Smooth muscle cell (in vitro differentiated cells): ENCODE measurements at regions not wholly inside any gene's neighbourhood (a gene's known extent, or its start where the extent isn't known, plus 50 kb on each side); places are given as distances from the start of the nearest gene placed in this dataset.

Experiments
- DNase-seq: peaks from one replicate; lab custom pipeline; 2025; ENCODE audit not compliant: unreplicated experiment; lab: John Stamatoyannopoulos, UW
- H2AFZ ChIP-seq: fragments of 200-600 bp; sonication (generic); 2 replicates; pipeline ENCODE4 v1.6.0; 2016; ENCODE audit warnings: antibody characterized with exemption, low read depth, mild to moderate bottlenecking
- H3F3A ChIP-seq: fragments of 200-600 bp; sonication (generic); 2 replicates; pipeline ENCODE4 v1.6.0; 2017; ENCODE audit warnings: antibody characterized with exemption, low read depth
- H3K27ac ChIP-seq: fragments of 200-600 bp; sonication (generic); 2 replicates; pipeline ENCODE4 v1.5.1; 2016; ENCODE audit warnings: low read depth, mild to moderate bottlenecking
- H3K27me3 ChIP-seq: fragments of 200-600 bp; sonication (generic); 2 replicates; pipeline ENCODE4 v1.6.1; 2016; ENCODE audit warnings: low read depth, mild to moderate bottlenecking
- H3K36me3 ChIP-seq: fragments of 200-600 bp; sonication (generic); 2 replicates; pipeline ENCODE4 v1.5.1; 2016; ENCODE audit warnings: low read depth
- H3K4me1 ChIP-seq: fragments of 200-600 bp; sonication (generic); 2 replicates; pipeline ENCODE4 v1.5.1; 2016; ENCODE audit warnings: low read depth
- H3K4me2 ChIP-seq: fragments of 200-600 bp; sonication (generic); 2 replicates; pipeline ENCODE4 v1.6.0; 2016; ENCODE audit warnings: mild to moderate bottlenecking
- H3K4me3 ChIP-seq: fragments of 200-600 bp; sonication (generic); 2 replicates; pipeline ENCODE4 v1.5.1; 2016; ENCODE audit warnings: mild to moderate bottlenecking
- H3K79me2 ChIP-seq: fragments of 200-600 bp; sonication (generic); 2 replicates; pipeline ENCODE4 v1.6.0; 2016; ENCODE audit warnings: low read depth, mild to moderate bottlenecking
- H3K9ac ChIP-seq: fragments of 200-600 bp; sonication (generic); 2 replicates; pipeline ENCODE4 v1.6.0; 2016; ENCODE audit warnings: low read depth
- H3K9me3 ChIP-seq: fragments of 200-600 bp; sonication (generic); replicated peaks from 2 replicates; pipeline ENCODE4 v1.5.1; 2016; ENCODE audit warnings: low read depth
- H4K20me1 ChIP-seq: fragments of 200-600 bp; sonication (generic); 2 replicates; pipeline ENCODE4 v1.6.0; 2016; ENCODE audit warnings: low read depth
- CTCF ChIP-seq: fragments of 200-600 bp; sonication (generic); IDR thresholded peaks from 2 replicates; pipeline ENCODE4 v1.5.1; 2017; ENCODE audit warnings: borderline replicate concordance, mild to moderate bottlenecking, antibody characterized with exemption; ENCODE audit not compliant: insufficient read depth, poor library complexity, severe bottlenecking
- WGBS: methylation state at CpG from one replicate; pipeline ENCODE4 v1.1.7; 2016; ENCODE audit warnings: low lambda C conversion rate; 5-methylcytosine and 5-hydroxymethylcytosine counted together

DNA sequence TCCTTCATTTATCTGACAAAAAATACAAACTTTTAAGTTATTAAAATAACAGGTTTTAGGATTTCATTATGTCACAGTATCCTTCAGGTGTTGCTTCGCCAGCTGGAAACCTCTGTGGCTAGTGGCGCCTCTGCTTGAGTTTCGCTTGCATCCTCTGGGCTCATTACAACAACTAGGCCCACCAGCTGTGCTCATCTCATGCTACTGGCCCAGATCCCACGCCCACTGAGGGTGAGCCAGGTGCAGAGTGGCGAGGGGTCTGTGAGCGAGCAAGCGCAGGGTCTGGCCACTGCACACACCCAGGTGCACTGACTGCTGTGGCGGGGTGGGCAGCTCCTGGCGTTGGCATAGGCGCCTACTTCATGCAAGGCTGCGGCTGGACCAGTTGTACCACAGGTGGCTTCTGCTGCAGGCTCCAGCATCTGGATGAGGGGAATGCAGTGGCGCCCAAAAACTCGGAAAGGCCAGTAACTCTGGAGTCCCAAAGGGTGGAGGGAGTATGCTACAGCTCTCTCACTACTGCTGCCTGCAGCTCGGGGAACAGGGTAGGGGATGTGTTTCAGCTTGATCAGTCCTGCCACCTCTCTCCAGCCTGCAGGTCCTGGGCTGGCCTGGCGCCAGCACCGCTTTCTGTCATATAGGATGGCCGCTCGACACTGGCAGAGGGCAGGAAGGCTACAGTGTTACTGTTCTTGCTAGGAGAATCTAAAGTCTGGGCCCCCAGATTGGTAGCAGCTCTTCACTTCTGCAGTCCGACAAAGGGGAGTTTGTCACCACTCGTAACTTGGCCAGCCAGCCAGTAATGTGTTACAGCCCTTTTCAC lies 452.1 kb downstream of the TUSC1 start:
- no peak overlapping the region for H3K27ac ChIP-seq
- no peaks in the 10 kb centered on the region for H3K79me2 ChIP-seq
- no peaks in the 10 kb centered on the region for H3F3A ChIP-seq
- no peak overlapping the region for H2AFZ ChIP-seq
- no peak overlapping the region for H3K9ac ChIP-seq
- no peaks in the 10 kb centered on the region for H4K20me1 ChIP-seq
- no peaks in the 10 kb centered on the region for H3K4me1 ChIP-seq
- TF ChIP-seq CTCF = no peak
- no peak overlapping the region for H3K4me2 ChIP-seq
- H3K4me3 ChIP-seq = no peak overlapping the region
- H3K27me3 ChIP-seq = no peaks in the 10 kb centered on the region
- no peaks in the 10 kb centered on the region for H3K9me3 ChIP-seq
- 95% methylated on average over 20 of the region's 20 CpGs for WGBS
- no peak for DNase-seq
- no peaks in the 10 kb centered on the region for H3K36me3 ChIP-seq

DNA sequence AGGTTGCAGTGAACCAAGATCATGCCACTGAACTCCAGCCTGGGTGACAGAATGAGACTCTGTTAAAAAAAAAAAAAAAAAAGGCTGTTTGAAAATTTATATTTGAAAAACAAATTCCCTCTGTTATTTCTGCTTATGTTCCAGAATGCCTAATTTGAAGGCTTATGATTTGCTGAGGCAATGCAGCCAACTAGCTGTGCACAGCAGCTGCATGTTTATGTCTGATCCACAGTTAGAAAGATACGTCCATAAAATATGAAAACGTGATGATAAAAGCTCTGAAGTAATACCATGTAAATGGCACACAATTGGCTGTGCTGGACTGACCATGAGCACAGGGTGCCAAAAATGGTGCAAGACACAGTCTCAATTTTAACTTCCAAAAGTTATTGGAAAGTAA lies 453.2 kb downstream of the TUSC1 start:
- Histone ChIP-seq H3K27ac (no peak overlapping the region), H4K20me1 (no peaks in the 10 kb centered on the region), H3K9ac (no peak overlapping the region), H3K4me1 (no peaks in the 10 kb centered on the region), H3K27me3 (no peaks in the 10 kb centered on the region), H3K36me3 (no peaks in the 10 kb centered on the region), H3K9me3 (no peaks in the 10 kb centered on the region), H3K4me2 (no peak overlapping the region), H3K4me3 (no peak overlapping the region), H3F3A (no peaks in the 10 kb centered on the region), H3K79me2 (no peaks in the 10 kb centered on the region), H2AFZ (no peak overlapping the region)
- WGBS = 94% methylated on average over 2 of the region's 2 CpGs
- DNase-seq = no peak
- TF ChIP-seq CTCF = no peak

DNA sequence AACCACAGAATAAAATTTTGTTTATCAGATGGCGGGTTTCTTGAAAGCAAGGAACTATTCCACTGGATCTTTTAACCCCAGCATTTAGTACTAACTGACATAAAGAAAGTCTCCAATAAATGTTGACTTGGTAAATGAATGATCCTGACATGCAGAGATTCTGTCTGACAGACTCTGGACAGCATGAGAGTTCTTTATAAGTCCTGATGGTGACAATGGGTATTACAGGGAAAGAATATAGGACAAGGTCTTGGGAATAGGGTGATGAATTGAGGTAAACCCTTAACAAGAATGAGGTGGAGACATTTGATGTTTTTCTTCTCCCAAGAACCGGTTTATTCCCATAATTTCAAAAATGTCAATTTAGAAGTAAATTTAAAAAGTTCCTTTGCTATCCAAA lies 453.9 kb downstream of the TUSC1 start:
- WGBS = 96% methylated on average over 2 of the region's 2 CpGs
- Histone ChIP-seq H3K9ac (no peak overlapping the region), H3K4me3 (no peak overlapping the region), H4K20me1 (no peaks in the 10 kb centered on the region), H3K36me3 (no peaks in the 10 kb centered on the region), H3K79me2 (no peaks in the 10 kb centered on the region), H3K4me2 (no peak overlapping the region), H3K4me1 (no peaks in the 10 kb centered on the region), H3K27ac (no peak overlapping the region), H2AFZ (no peak overlapping the region), H3K27me3 (no peaks in the 10 kb centered on the region), H3K9me3 (no peaks in the 10 kb centered on the region), H3F3A (no peaks in the 10 kb centered on the region)
- no peak for TF ChIP-seq CTCF
- no peak for DNase-seq

GRCh38 chr9:25212361-25212760 lies 465.9 kb downstream of the TUSC1 start:
- Histone ChIP-seq H4K20me1 (no peaks in the 10 kb centered on the region), H2AFZ (no peak overlapping the region), H3K9ac (no peak overlapping the region), H3K27me3 (no peaks in the 10 kb centered on the region), H3K4me3 (no peak overlapping the region), H3F3A (no peaks in the 10 kb centered on the region), H3K36me3 (no peaks in the 10 kb centered on the region), H3K79me2 (no peaks in the 10 kb centered on the region), H3K27ac (no peak overlapping the region), H3K4me2 (no peak overlapping the region), H3K4me1 (no peaks in the 10 kb centered on the region), H3K9me3 (no peaks in the 10 kb centered on the region)
- WGBS = 30% methylated on average over 5 of the region's 5 CpGs
- TF ChIP-seq CTCF = no peak
- no peak for DNase-seq
